CD4-positive, alpha-beta T cell (primary cell): ENCODE measurements at regions not wholly inside any gene's neighbourhood (a gene's known extent, or its start where the extent isn't known, plus 50 kb on each side); places are given as distances from the start of the nearest gene placed in this dataset.

Experiments
- ATAC-seq: fragments of 200-7000 bp; cut with Tn5 transposase; one replicate; pipeline ENCODE4 v1.10.0; 2022; ENCODE audit warnings: mild to moderate bottlenecking; ENCODE audit not compliant: poor library complexity
- CTCF ChIA-PET: fragments of 350-600 bp; sonication (Branson Sonifier 250); formaldehyde crosslinking; loops from one replicate; lab custom pipeline; 2021; ENCODE audit warnings: antibody characterized with exemption, inconsistent platforms; lab: Charles Lee
- POLR2A ChIA-PET: fragments of 350-600 bp; sonication (Branson Sonifier 250); formaldehyde crosslinking; loops from one replicate; lab custom pipeline; 2021; ENCODE audit warnings: antibody characterized with exemption, inconsistent platforms; lab: Charles Lee
- DNase-seq, 14 experiments: peaks; one replicate each; pipeline ENCODE4 v3.0.0-alpha.2; 2013 to 2020; ENCODE audit warnings: mixed read lengths in 2 of 14
- H3K27ac ChIP-seq, 2 donors: one replicate each; pipeline versions ENCODE4 v1.5.1 to v1.7.0; 2013; ENCODE audit warnings: low read length in 2 of 2, low read depth in 1 of 2, mild to moderate bottlenecking in 1 of 2
- H3K27me3 ChIP-seq, 2 experiments: 1 replicate in 1 of 2; 2 replicates in 1 of 2; pipeline versions ENCODE4 v1.6.1 to v1.7.0; 2013; ENCODE audit warnings: low read length in 2 of 2, control low read depth in 1 of 2, mild to moderate bottlenecking in 1 of 2, moderate library complexity in 1 of 2; ENCODE audit not compliant: insufficient read depth in 2 of 2, control insufficient read depth in 1 of 2
- H3K36me3 ChIP-seq: one replicate; pipeline ENCODE4 v1.6.1; 2013; ENCODE audit warnings: low read length, control low read depth; ENCODE audit not compliant: insufficient read depth
- H3K4me1 ChIP-seq: one replicate; pipeline ENCODE4 v1.6.1; 2013; ENCODE audit warnings: low read length, control low read depth; ENCODE audit not compliant: insufficient read depth
- H3K4me3 ChIP-seq: one replicate; pipeline ENCODE4 v1.5.1; 2013; ENCODE audit warnings: mild to moderate bottlenecking, low read length, moderate library complexity
- H3K9me3 ChIP-seq, 2 experiments: 1 replicate in 1 of 2; 2 replicates in 1 of 2; pipeline versions ENCODE4 v1.6.1 to v1.7.0; 2013; ENCODE audit warnings: low read length in 2 of 2, mild to moderate bottlenecking in 2 of 2, control low read depth in 1 of 2, moderate library complexity in 1 of 2; ENCODE audit not compliant: control insufficient read depth in 1 of 2, insufficient read depth in 1 of 2
- H3K27ac Mint-ChIP-seq: one replicate; pipeline ENCODE4 v1.8.0; 2020; ENCODE audit warnings: mixed read lengths
- H3K27me3 Mint-ChIP-seq: one replicate; pipeline ENCODE4 v1.8.0; 2021; ENCODE audit warnings: mixed read lengths
- H3K36me3 Mint-ChIP-seq: one replicate; pipeline ENCODE4 v1.8.0; 2021; ENCODE audit warnings: low read depth, mixed read lengths
- H3K4me1 Mint-ChIP-seq: one replicate; pipeline ENCODE4 v1.8.0; 2021; ENCODE audit warnings: low read depth, mixed read lengths
- H3K4me3 Mint-ChIP-seq: one replicate; pipeline ENCODE4 v1.8.0; 2020; ENCODE audit warnings: mild to moderate bottlenecking, mixed read lengths
- H3K9me3 Mint-ChIP-seq: one replicate; pipeline ENCODE4 v1.8.0; 2020; ENCODE audit warnings: mixed read lengths
- CTCF ChIP-seq: fragments of 200-600 bp; IDR thresholded peaks from one replicate; pipeline ENCODE4 v1.8.0; 2022; ENCODE audit warnings: antibody characterized with exemption, mild to moderate bottlenecking
- intact Hi-C, 2 experiments: fragments of 100-400 bp; cut with DNase I in 1 of 2; cut with micrococcal nuclease in 1 of 2; formaldehyde crosslinking; loops; one replicate each; pipeline versions ENCODE4 v1.15.1 to v1.9.0; 2023 to 2025; cut with DNase I, micrococcal nuclease

GRCh38 chr4:10897076-10897475, 212.5 kb upstream of the CLNK start:
- H3K4me3 Mint-ChIP-seq: no peak overlapping the region
- intact Hi-C loops: no loop called here
- no peaks in the 10 kb centered on the region for H3K4me1 ChIP-seq

GRCh38 chr4:10893395-10893794, 208.8 kb upstream of the CLNK start:
- POLR2A ChIA-PET: no interaction called here
- CTCF ChIA-PET: no interaction called here

More at GRCh38 chr4:10897076-10897475, 212.5 kb upstream of the CLNK start:
- no peak overlapping the region for H3K4me3 ChIP-seq
- TF ChIP-seq CTCF: no peak
- H3K9me3 Mint-ChIP-seq: no peaks in the 10 kb centered on the region
- CTCF ChIA-PET: no interaction called here
- DNase-seq: no peak
- H3K36me3 Mint-ChIP-seq: no peaks in the 10 kb centered on the region
- peaks cover 0 to 3% of the 10 kb centered on the region in 2 experiments for H3K9me3 ChIP-seq
- peaks cover 4% of the 10 kb centered on the region for H3K4me1 Mint-ChIP-seq
- POLR2A ChIA-PET: no interaction called here
- ATAC-seq: no peak
- no peaks in the 10 kb centered on the region for H3K36me3 ChIP-seq
- H3K27ac Mint-ChIP-seq: no peak overlapping the region
- no peak overlapping the region for H3K27ac ChIP-seq
- no peaks in the 10 kb centered on the region for H3K27me3 ChIP-seq
- peaks cover 6% of the 10 kb centered on the region for H3K27me3 Mint-ChIP-seq

GRCh38 chr4:10891866-10892265, 207.3 kb upstream of the CLNK start:
- no peak for DNase-seq
- TF ChIP-seq CTCF: no peak
- POLR2A ChIA-PET: no interaction called here
- Histone ChIP-seq H3K9me3 (no peaks in the 10 kb centered on the region), H3K4me1 (no peaks in the 10 kb centered on the region), H3K36me3 (no peaks in the 10 kb centered on the region), H3K27me3 (no peaks in the 10 kb centered on the region), H3K4me3 (no peak overlapping the region), H3K27ac (no peak overlapping the region)
- no peak overlapping the region for H3K27ac Mint-ChIP-seq
- intact Hi-C loops: no loop called here
- peaks cover 10% of the 10 kb centered on the region for H3K27me3 Mint-ChIP-seq
- CTCF ChIA-PET: no interaction called here
- no peak overlapping the region for H3K4me3 Mint-ChIP-seq
- no peak for ATAC-seq
- H3K9me3 Mint-ChIP-seq: no peaks in the 10 kb centered on the region
- H3K36me3 Mint-ChIP-seq: no peaks in the 10 kb centered on the region
- peaks cover 4% of the 10 kb centered on the region for H3K4me1 Mint-ChIP-seq

More at GRCh38 chr4:10893395-10893794, 208.8 kb upstream of the CLNK start:
- intact Hi-C loops: no loop called here
- H3K4me1 Mint-ChIP-seq: peaks cover 4% of the 10 kb centered on the region
- no peaks in the 10 kb centered on the region for H3K27me3 ChIP-seq
- H3K4me1 ChIP-seq: no peaks in the 10 kb centered on the region
- DNase-seq (peak in 2 of 14 experiments; percentile 0 to 8), ATAC-seq (no peak)
- H3K9me3 Mint-ChIP-seq: no peaks in the 10 kb centered on the region
- H3K27me3 Mint-ChIP-seq: peaks cover 10% of the 10 kb centered on the region
- no peak overlapping the region for H3K27ac Mint-ChIP-seq
- peaks cover 0 to 3% of the 10 kb centered on the region in 2 experiments for H3K9me3 ChIP-seq
- H3K27ac ChIP-seq: no peak overlapping the region
- TF ChIP-seq CTCF: peak; percentile 15
- H3K36me3 Mint-ChIP-seq: no peaks in the 10 kb centered on the region
- no peak overlapping the region for H3K4me3 Mint-ChIP-seq
- no peaks in the 10 kb centered on the region for H3K36me3 ChIP-seq
- no peak overlapping the region for H3K4me3 ChIP-seq
